ENCODE measurements at regions not wholly inside any gene's neighbourhood (a gene's known extent, or its start where the extent isn't known, plus 50 kb on each side); places are given as distances from the start of the nearest gene placed in this dataset.
"Not testable (repeated sequence)": the region's sequence is repeated elsewhere in the genome, so short reads cannot be mapped to it uniquely, and the experiment has no call there.

DNA sequence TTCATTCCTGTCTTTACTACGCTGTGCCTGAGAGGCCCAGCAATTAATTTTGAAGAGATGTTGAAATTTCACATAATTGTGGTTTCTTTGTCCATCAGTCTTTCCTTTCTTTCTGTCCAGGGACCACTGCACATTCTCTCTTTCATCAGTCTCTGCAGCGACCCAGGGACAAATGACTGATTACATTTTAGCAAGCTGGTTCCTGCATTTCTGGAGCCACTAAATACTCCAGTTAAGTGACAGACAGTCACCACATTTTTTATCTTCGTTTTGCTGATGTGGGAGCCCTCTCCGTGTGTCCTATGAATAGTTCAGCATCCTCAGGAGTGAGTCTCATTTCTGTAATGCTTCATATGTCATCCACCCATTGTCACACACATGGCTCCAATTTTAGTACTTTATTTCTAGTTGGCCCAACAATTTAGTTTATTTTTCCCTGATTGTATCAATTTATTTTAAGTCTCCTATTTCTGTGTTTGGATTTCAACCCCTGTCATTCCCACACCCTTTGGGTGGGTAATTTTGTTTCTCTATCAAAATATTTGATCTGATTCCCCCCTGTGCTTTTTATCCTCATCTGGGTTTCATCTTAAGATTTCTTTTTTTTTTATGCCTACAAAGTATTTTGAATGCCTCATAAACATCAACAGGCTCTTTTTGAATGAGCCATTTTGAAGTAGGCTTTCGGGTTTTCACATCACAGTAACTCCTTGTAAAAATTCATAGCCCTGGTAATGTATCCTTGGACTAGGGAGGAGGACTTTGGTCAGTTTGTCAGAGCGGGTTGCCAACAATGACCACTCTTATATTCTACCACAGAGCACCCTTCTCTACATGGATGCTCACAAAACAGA lies 1196.5 kb downstream of the GALC start:
- Mint-ChIP-seq H3K4me1 (no peaks in the 10 kb centered on the region), H3K27me3 (no peaks in the 10 kb centered on the region), H3K36me3 (no peaks in the 10 kb centered on the region), H3K9me3 (ENCODE audit: low read depth) (peaks cover 5% of the 10 kb centered on the region), H3K4me3 (no peak overlapping the region), H3K27ac (no peak overlapping the region)
- CTCF ChIA-PET = no interaction called here
- ATAC-seq (no peak), DNase-seq (no peak)

DNA sequence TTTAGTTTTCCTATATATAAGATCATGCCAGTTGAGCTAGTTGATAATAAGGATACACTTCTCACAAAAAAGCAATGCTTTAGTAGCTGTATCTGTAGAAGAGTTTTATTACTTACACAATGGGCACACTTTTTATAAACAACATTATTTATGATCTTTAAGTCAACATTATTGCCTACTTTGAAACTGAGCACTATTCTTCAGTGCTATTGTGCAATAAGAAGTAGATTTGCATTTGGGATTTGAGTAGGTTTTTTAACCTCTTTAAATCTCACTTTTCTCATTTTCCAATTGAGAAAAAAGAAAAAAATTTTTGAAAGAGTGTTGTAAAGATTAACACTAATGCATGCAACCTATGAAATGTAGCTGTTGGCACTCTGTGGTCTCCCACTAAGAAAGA lies 1198.3 kb downstream of the GALC start:
- Mint-ChIP-seq H3K27ac (no peak overlapping the region), H3K27me3 (no peaks in the 10 kb centered on the region), H3K4me1 (no peaks in the 10 kb centered on the region), H3K4me3 (no peak overlapping the region), H3K9me3 (ENCODE audit: low read depth) (peaks cover 5% of the 10 kb centered on the region), H3K36me3 (no peaks in the 10 kb centered on the region)
- CTCF ChIA-PET = no interaction called here
- DNase-seq = no peak
- ATAC-seq = no peak

DNA sequence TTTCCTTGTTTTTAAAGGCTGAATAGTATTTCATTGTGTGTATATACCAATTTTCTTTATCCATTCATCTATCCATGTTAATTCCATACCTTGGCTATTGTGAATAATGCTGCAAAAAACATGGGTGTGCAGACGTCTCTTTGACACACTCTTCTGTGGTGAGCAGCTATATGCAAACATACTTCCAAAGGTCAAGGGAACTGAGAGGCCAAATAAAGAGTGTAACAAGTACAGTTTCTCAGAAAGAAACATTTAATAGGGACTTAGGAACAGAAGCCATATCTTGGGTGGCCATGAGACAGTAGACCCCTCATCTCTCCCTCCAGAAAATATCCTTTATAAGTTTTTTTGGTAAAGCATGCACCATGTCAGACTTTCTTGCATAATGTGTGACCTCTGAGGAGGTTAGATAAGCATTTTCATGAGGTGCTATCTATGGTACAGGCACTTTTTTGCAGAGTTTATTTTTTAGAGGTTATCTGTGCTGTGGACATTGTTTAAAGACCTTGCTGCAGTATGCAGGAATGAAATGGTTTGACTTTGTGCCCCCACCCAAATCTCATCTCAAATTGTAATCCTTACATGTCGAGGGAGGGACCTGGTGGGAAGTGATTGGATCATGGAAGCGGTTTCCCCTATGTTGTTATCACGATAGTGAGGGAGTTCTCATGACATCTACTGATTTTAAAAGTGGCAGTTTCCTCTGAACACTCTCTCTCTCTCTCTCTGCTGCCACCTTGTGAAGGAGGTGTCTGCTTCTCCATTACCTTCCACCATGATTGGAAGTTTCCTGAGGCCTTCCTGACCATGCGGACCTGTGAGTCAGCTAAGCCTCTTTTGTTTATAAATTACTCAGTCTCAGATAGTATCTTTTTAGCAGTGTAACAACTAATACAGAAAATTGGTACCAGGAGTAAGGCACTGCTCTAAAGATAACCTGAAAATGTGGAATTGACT lies 1202.3 kb downstream of the GALC start:
- ATAC-seq (no peak), DNase-seq (no peak)
- H3K4me3 Mint-ChIP-seq = no peak overlapping the region
- no peaks in the 10 kb centered on the region for H3K9me3 Mint-ChIP-seq (ENCODE audit: low read depth)
- no peaks in the 10 kb centered on the region for H3K4me1 Mint-ChIP-seq
- H3K27me3 Mint-ChIP-seq = no peaks in the 10 kb centered on the region
- CTCF ChIA-PET = no interaction called here
- H3K27ac Mint-ChIP-seq = no peak overlapping the region
- no peaks in the 10 kb centered on the region for H3K36me3 Mint-ChIP-seq

DNA sequence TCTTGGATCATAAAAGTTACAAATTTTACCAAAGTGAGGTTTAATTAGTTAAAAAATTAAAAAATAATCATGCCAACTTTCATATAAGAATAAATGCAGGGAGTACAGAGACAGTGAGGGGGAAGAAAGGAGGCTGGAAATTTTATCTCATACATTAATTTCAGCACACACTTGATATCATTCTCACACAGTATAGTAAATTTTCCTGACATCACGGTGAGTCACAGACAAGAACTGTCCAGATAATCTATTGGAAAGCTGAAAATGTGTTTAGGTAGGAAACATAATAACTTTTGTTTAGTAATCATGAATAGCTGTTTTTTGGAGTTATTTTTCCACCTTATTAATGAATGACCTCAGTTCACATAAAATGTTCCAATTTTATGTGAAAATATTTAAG lies 1204.8 kb downstream of the GALC start:
- H3K36me3 Mint-ChIP-seq = no peaks in the 10 kb centered on the region
- H3K4me1 Mint-ChIP-seq = no peaks in the 10 kb centered on the region
- H3K4me3 Mint-ChIP-seq = no peak overlapping the region
- H3K27ac Mint-ChIP-seq = no peak overlapping the region
- no peak for DNase-seq
- peaks cover 3% of the 10 kb centered on the region for H3K9me3 Mint-ChIP-seq (ENCODE audit: low read depth)
- CTCF ChIA-PET = no interaction called here
- H3K27me3 Mint-ChIP-seq = no peaks in the 10 kb centered on the region
- ATAC-seq = no peak

GRCh38 chr14:86787717-86788116 lies 1205.3 kb downstream of the GALC start:
- Mint-ChIP-seq H3K27me3 (no peaks in the 10 kb centered on the region), H3K27ac (no peak overlapping the region), H3K9me3 (ENCODE audit: low read depth) (peaks cover 4% of the 10 kb centered on the region), H3K36me3 (no peaks in the 10 kb centered on the region), H3K4me1 (no peaks in the 10 kb centered on the region), H3K4me3 (no peak overlapping the region)
- CTCF ChIA-PET = no interaction called here
- ATAC-seq (no peak), DNase-seq (no peak)

GRCh38 chr14:86782092-86782580 lies 1210.8 kb downstream of the GALC start:
- peaks cover 11% of the 10 kb centered on the region for H3K9me3 Mint-ChIP-seq (ENCODE audit: low read depth)
- CTCF ChIA-PET = no interaction called here
- H3K27ac Mint-ChIP-seq = no peak overlapping the region
- ATAC-seq = no peak
- no peak for DNase-seq
- H3K36me3 Mint-ChIP-seq = no peaks in the 10 kb centered on the region
- H3K4me1 Mint-ChIP-seq = no peaks in the 10 kb centered on the region
- H3K27me3 Mint-ChIP-seq = no peaks in the 10 kb centered on the region
- H3K4me3 Mint-ChIP-seq = no peak overlapping the region

- Mint-ChIP-seq H3K4me1 (no peaks in the 10 kb centered on the region), H3K36me3 (no peaks in the 10 kb centered on the region), H3K4me3 (no peak overlapping the region), H3K27me3 (no peaks in the 10 kb centered on the region), H3K27ac (no peak overlapping the region), H3K9me3 (ENCODE audit: low read depth) (peaks cover 13% of the 10 kb centered on the region)
- no peak for ATAC-seq
- CTCF ChIA-PET = no interaction called here
- no peak for DNase-seq
These were observed 1212.0 kb downstream of the GALC start for GRCh38 chr14:86780876-86781510.

GRCh38 chr14:86780461-86780860 lies 1212.5 kb downstream of the GALC start:
- ATAC-seq = no peak
- DNase-seq = no peak
- Mint-ChIP-seq H3K9me3 (ENCODE audit: low read depth) (peaks cover 13% of the 10 kb centered on the region), H3K27me3 (no peaks in the 10 kb centered on the region), H3K4me3 (no peak overlapping the region), H3K4me1 (no peaks in the 10 kb centered on the region), H3K36me3 (no peaks in the 10 kb centered on the region), H3K27ac (no peak overlapping the region)
- CTCF ChIA-PET = no interaction called here

GRCh38 chr14:86779416-86779815 lies 1213.6 kb downstream of the GALC start:
- no peak for DNase-seq
- CTCF ChIA-PET = no interaction called here
- no peaks in the 10 kb centered on the region for H3K36me3 Mint-ChIP-seq
- no peak for ATAC-seq
- H3K9me3 Mint-ChIP-seq (ENCODE audit: low read depth) = peaks cover 16% of the 10 kb centered on the region
- no peaks in the 10 kb centered on the region for H3K27me3 Mint-ChIP-seq
- H3K27ac Mint-ChIP-seq = no peak overlapping the region
- H3K4me3 Mint-ChIP-seq = no peak overlapping the region
- no peaks in the 10 kb centered on the region for H3K4me1 Mint-ChIP-seq

GRCh38 chr14:86777963-86778602 lies 1214.9 kb downstream of the GALC start:
- CTCF ChIA-PET = no interaction called here
- H3K4me3 Mint-ChIP-seq = no peak overlapping the region
- no peaks in the 10 kb centered on the region for H3K27me3 Mint-ChIP-seq
- no peaks in the 10 kb centered on the region for H3K36me3 Mint-ChIP-seq
- no peak for DNase-seq
- H3K27ac Mint-ChIP-seq = no peak overlapping the region
- ATAC-seq = no peak
- no peaks in the 10 kb centered on the region for H3K4me1 Mint-ChIP-seq
- peaks cover 12% of the 10 kb centered on the region for H3K9me3 Mint-ChIP-seq (ENCODE audit: low read depth)

- H3K9me3 Mint-ChIP-seq (ENCODE audit: low read depth) = peaks cover 18% of the 10 kb centered on the region
- H3K27ac Mint-ChIP-seq, DNase-seq, ATAC-seq, H3K4me3 Mint-ChIP-seq, H3K4me1 Mint-ChIP-seq, CTCF ChIA-PET, H3K36me3 Mint-ChIP-seq, H3K27me3 Mint-ChIP-seq: not testable (repeated sequence)
These were observed 1217.1 kb downstream of the GALC start for GRCh38 chr14:86775896-86776295.

DNA sequence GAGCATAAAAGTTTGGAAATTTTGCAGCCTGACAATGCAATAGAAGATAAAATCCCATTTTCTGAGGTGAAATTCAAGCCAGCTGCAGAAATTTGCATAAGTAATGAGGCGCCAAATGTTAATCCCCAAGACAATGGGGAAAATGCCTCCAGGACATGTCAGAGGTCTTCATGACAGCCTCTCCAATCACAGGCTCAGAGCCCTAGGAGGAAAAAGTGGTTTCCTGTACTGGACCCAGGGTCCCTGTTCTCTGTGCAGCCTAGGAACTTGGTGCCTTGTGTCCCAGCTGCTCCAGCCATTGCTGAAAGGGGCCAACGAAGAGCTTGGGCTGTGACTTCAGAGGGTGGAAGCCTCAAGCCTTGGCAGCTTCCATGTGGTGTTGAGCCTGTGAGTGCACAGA lies 1218.1 kb downstream of the GALC start:
- H3K4me1 Mint-ChIP-seq = no peaks in the 10 kb centered on the region
- CTCF ChIA-PET = no interaction called here
- DNase-seq (no peak), ATAC-seq (no peak)
- no peak overlapping the region for H3K4me3 Mint-ChIP-seq
- peaks cover 14% of the 10 kb centered on the region for H3K9me3 Mint-ChIP-seq (ENCODE audit: low read depth)
- no peak overlapping the region for H3K27ac Mint-ChIP-seq
- H3K27me3 Mint-ChIP-seq = no peaks in the 10 kb centered on the region
- H3K36me3 Mint-ChIP-seq = no peaks in the 10 kb centered on the region

DNA sequence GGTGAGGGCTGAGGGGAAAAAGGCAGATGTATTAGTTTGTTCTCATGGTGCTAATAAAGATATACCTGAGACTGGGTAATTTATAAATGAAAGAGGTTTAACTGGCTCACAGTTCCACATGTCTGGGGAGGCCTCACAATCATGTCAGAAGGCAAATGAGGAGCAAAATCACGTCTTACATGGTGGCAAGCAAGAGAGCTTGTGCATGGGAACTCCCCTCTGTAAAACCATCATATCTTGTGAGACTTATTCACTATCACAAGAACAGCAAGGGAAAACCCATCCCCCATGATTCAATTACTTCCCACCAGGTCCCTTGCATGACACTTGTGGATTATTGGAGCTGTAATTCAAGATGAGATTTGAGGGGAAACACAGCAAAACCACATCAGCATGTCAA lies 1220.9 kb downstream of the GALC start:
- DNase-seq = no peak
- Mint-ChIP-seq H3K36me3 (no peaks in the 10 kb centered on the region), H3K27ac (no peak overlapping the region), H3K9me3 (ENCODE audit: low read depth) (peaks cover 13% of the 10 kb centered on the region), H3K4me3 (no peak overlapping the region), H3K4me1 (no peaks in the 10 kb centered on the region), H3K27me3 (no peaks in the 10 kb centered on the region)
- no peak for ATAC-seq
- CTCF ChIA-PET = no interaction called here

Measured in activated CD8-positive, alpha-beta memory T cell treated with anti-CD3 and anti-CD28 coated beads, Interleukin-2, amount 10 ng/mL, durations not matched to agents 7 days and 5 days (primary cell).